PFSK-1 (cell line): ENCODE measurements at regions not wholly inside any gene's neighbourhood (a gene's known extent, or its start where the extent isn't known, plus 50 kb on each side); places are given as distances from the start of the nearest gene placed in this dataset.

ENCODE experiments used
- FOXP2 ChIP-seq: optimal IDR thresholded peaks from 2 replicates; pipeline ENCODE3; 2011; ENCODE audit warnings: borderline replicate concordance, control low read depth, inconsistent platforms; ENCODE audit not compliant: insufficient read depth; ENCODE audit errors: extremely low read length, extremely low read depth
- POLR2AphosphoS5 ChIP-seq: IDR thresholded peaks from 2 replicates; pipeline ENCODE4 v1.6.1; 2012; ENCODE audit warnings: low read depth, mild to moderate bottlenecking, control low read depth, low read length, moderate library complexity
- SIN3A ChIP-seq: IDR thresholded peaks from 2 replicates; pipeline ENCODE4 v1.6.1; 2012; ENCODE audit warnings: mild to moderate bottlenecking, low read length, moderate library complexity, borderline replicate concordance; ENCODE audit not compliant: insufficient read depth
- TAF1 ChIP-seq: IDR thresholded peaks from 2 replicates; pipeline ENCODE4 v1.6.1; 2012; ENCODE audit warnings: low read length, control low read depth, borderline replicate concordance; ENCODE audit not compliant: insufficient read depth
- TF ChIP-seq, protein P1 (sequence below), 2 experiments: IDR thresholded peaks; 2 replicates each; pipeline versions ENCODE4 v1.6.1 to v1.8.0; 2011 to 2012; ENCODE audit warnings: low read depth in 2 of 2, low read length in 2 of 2, control low read depth in 1 of 2, inconsistent platforms in 1 of 2, mild to moderate bottlenecking in 1 of 2, moderate library complexity in 1 of 2; ENCODE audit not compliant: insufficient read depth in 1 of 2

DNA sequence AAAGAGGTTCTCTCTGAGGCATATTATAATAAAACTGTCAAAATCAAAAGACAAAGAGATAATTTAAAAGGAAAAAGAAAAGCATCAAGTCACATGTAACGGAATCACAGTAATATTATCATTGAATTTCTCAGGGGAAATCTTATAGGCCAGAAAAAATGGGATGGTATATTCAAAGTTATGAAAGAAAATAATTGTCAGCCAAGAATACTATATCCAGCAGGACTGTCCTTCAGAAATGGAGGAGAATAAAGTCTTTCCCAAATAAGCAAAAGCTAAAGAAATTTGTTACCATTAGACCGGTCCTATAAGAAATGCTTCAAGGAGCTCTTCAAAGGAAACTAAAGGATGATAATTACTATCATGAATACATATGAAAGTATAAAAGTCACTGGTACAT is 342.0 kb upstream of the GRAMD2B start:
- TF ChIP-seq FOXP2 (no peak), SIN3A (no peak), TAF1 (no peak), POLR2AphosphoS5 (no peak)
- TF ChIP-seq, protein P1, sequence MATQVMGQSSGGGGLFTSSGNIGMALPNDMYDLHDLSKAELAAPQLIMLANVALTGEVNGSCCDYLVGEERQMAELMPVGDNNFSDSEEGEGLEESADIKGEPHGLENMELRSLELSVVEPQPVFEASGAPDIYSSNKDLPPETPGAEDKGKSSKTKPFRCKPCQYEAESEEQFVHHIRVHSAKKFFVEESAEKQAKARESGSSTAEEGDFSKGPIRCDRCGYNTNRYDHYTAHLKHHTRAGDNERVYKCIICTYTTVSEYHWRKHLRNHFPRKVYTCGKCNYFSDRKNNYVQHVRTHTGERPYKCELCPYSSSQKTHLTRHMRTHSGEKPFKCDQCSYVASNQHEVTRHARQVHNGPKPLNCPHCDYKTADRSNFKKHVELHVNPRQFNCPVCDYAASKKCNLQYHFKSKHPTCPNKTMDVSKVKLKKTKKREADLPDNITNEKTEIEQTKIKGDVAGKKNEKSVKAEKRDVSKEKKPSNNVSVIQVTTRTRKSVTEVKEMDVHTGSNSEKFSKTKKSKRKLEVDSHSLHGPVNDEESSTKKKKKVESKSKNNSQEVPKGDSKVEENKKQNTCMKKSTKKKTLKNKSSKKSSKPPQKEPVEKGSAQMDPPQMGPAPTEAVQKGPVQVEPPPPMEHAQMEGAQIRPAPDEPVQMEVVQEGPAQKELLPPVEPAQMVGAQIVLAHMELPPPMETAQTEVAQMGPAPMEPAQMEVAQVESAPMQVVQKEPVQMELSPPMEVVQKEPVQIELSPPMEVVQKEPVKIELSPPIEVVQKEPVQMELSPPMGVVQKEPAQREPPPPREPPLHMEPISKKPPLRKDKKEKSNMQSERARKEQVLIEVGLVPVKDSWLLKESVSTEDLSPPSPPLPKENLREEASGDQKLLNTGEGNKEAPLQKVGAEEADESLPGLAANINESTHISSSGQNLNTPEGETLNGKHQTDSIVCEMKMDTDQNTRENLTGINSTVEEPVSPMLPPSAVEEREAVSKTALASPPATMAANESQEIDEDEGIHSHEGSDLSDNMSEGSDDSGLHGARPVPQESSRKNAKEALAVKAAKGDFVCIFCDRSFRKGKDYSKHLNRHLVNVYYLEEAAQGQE (IDR thresholded peaks at IDR 0.05; ENCODE audit: insufficient read depth in 1 of 2, low read depth in 2 of 2, low read length in 2 of 2): no peak

DNA sequence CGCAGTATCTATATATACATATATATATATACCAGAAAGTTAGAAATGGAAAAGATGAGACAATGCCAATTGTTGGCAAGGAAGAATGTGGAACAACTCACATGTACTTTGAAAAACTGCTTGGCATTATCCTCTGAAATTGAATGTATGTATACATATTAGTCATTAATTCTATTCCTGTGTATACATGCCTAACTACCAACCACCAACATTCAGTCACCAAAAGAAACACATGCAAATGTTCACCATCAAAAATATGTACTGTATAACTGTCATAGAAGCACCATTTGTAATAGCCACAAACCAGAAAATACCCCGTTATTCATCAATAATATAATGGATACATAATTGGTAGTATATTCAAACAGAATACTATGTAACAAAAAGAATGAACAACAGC is 330.2 kb upstream of the GRAMD2B start:
- no peak for TF ChIP-seq FOXP2

- no peak for TF ChIP-seq SIN3A
These were observed 329.5 kb upstream of the GRAMD2B start for GRCh38 chr5:126093718-126094117.

DNA sequence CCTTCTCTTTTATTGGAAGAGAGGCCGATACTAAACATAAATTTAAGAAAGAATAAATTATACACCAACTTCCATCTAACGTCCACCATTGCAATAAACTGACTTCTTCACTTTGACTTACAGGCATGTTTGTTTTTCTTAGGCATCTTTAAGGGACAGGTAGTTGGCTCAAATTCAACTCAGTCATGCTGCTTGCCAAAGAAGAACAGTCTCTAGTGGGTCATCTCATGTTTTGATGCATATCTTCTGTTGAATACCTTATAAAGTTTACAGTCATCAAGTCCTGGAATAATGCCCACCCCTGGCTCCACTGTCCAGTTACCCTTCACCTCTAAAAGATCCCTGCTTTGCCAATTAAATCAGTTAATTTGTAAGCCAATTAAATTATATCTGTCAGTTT is 328.2 kb upstream of the GRAMD2B start:
- TF ChIP-seq TAF1: no peak

- TF ChIP-seq TAF1: no peak
These were observed 326.7 kb upstream of the GRAMD2B start for GRCh38 chr5:126096442-126097006.

- TF ChIP-seq TAF1: no peak
- TF ChIP-seq, protein P1 (IDR thresholded peaks at IDR 0.05; ENCODE audit: insufficient read depth in 1 of 2, low read depth in 2 of 2, low read length in 2 of 2): no peak
- TF ChIP-seq SIN3A: no peak
- TF ChIP-seq FOXP2: no peak
- no peak for TF ChIP-seq POLR2AphosphoS5
These were observed 325.3 kb upstream of the GRAMD2B start for GRCh38 chr5:126097876-126098275.

DNA sequence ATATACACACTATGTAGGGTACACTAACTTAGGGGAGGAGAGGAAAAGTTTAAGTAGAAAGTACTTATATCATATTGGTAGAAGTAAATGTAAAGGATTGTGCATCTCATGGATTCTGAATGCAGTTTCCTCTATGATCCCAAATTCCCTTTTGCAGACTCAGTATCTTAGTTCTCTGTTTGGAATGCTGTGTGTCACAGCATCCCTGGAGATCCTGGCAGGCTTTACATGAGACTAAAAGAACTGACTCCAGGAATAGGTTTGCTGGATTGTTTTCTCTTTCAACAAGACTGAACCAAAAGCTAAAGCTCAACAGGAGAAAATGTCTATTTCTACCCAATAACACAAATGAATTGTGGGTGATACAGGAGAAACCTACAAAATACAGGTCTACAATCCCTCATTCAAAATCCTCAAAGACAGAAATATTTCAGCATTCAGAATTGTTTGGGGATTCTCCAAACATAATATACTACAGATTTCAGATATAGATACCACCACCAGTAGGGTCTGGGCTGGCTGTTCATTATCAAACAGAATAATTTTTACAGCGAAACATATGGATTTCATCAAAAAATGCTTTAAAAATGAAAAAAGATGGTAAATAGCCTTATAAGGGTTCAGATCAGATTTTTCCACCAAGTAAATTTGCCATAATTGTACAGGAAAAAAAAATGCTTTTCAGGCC is 324.7 kb upstream of the GRAMD2B start:
- TF ChIP-seq FOXP2 (no peak), POLR2AphosphoS5 (no peak), SIN3A (no peak), TAF1 (no peak)
- TF ChIP-seq, protein P1 (IDR thresholded peaks at IDR 0.05; ENCODE audit: insufficient read depth in 1 of 2, low read depth in 2 of 2, low read length in 2 of 2): no peak
